Posterior vena cava (tissue), 2 donors: ENCODE measurements at regions not wholly inside any gene's neighbourhood (a gene's known extent, or its start where the extent isn't known, plus 50 kb on each side); places are given as distances from the start of the nearest gene placed in this dataset.
A peak's percentile ranks its signal among the peaks of the same experiment; 100 is the strongest.

Source experiments
- DNase-seq: peaks from one replicate; pipeline ENCODE4 v3.0.0-alpha.2; 2020; ENCODE audit warnings: low spot score
- intact Hi-C, 2 donors: fragments of 100-400 bp; cut with DNase I; formaldehyde crosslinking; loops; one replicate each; pipeline versions ENCODE4 v1.14.1 to v1.14.2; 2022 to 2023
- donor health status: DM: yes; HTN: yes; CAD: no.
- donor health status: DM: yes; HTN: yes; CAD: no.

- peak; percentile 71 for DNase-seq
- intact Hi-C loops = no loop called here
Measured at GRCh38 chr19:16019691-16020448, 56.4 kb upstream of the TPM4 start.

- intact Hi-C loops = no loop called here
- peak; percentile 58 for DNase-seq
Measured at GRCh38 chr19:16021796-16022195, 54.5 kb upstream of the TPM4 start.

GRCh38 chr19:16022251-16022650, 54.0 kb upstream of the TPM4 start:
- intact Hi-C loops = no loop called here
- DNase-seq = peak; percentile 78

- DNase-seq = peak; percentile 71
- intact Hi-C loops = no loop called here
Measured at GRCh38 chr19:16022681-16023080, 53.6 kb upstream of the TPM4 start.

GRCh38 chr19:16023146-16023915, 53.0 kb upstream of the TPM4 start:
- DNase-seq = peak; percentile 76
- intact Hi-C loops = no loop called here

GRCh38 chr19:16024266-16025107, 51.8 kb upstream of the TPM4 start:
- DNase-seq = peak; percentile 57
- intact Hi-C loops = loop anchor here in 1 of 2 donors (5.0 kb wide), 1 partner anchor 158 kb away; no protein-coding TSS in a partner anchor

GRCh38 chr19:16025108-16026101, 50.9 kb upstream of the TPM4 start:
- intact Hi-C loops = loop anchor here in 1 of 2 donors (5.0 kb wide), 1 partner anchor 157 kb away; no protein-coding TSS in a partner anchor
- DNase-seq = peak; percentile 84

- DNase-seq = peak; percentile 73
- intact Hi-C loops = loop anchor here in 1 of 2 donors (5.0 kb wide), 1 partner anchor 156 kb away; no protein-coding TSS in a partner anchor
Measured at GRCh38 chr19:16026131-16026530, 50.2 kb upstream of the TPM4 start.
